Liver (tissue), 8 donors: ENCODE measurements at regions not wholly inside any gene's neighbourhood (a gene's known extent, or its start where the extent isn't known, plus 50 kb on each side); places are given as distances from the start of the nearest gene placed in this dataset.

Source experiments
- DNase-seq: peaks from one replicate; pipeline ENCODE4 v3.0.0-alpha.2; 2017; ENCODE audit warnings: low spot score
- H3K27ac ChIP-seq, 2 donors: one replicate each; pipeline ENCODE4 v1.7.0; 2013; ENCODE audit warnings: inconsistent platforms in 2 of 2, low read length in 2 of 2, control low read depth in 1 of 2, low read depth in 1 of 2, mild to moderate bottlenecking in 1 of 2
- H3K27me3 ChIP-seq, 4 donors: one replicate each; pipeline versions ENCODE4 v1.6.1 to v1.7.0; 2013; ENCODE audit warnings: low read length in 3 of 4, inconsistent platforms in 1 of 4, mild to moderate bottlenecking in 1 of 4, moderate library complexity in 1 of 4; ENCODE audit not compliant: control insufficient read depth in 4 of 4, insufficient read depth in 4 of 4
- H3K36me3 ChIP-seq, 4 donors: one replicate each; pipeline versions ENCODE4 v1.6.1 to v1.7.0; 2013; ENCODE audit warnings: low read length in 3 of 4, mild to moderate bottlenecking in 3 of 4, low read depth in 1 of 4, moderate library complexity in 1 of 4; ENCODE audit not compliant: control insufficient read depth in 4 of 4, insufficient read depth in 3 of 4
- H3K4me1 ChIP-seq, 4 donors: one replicate each; pipeline versions ENCODE4 v1.6.1 to v1.7.0; 2013; ENCODE audit warnings: low read length in 3 of 4, mild to moderate bottlenecking in 3 of 4, moderate library complexity in 1 of 4; ENCODE audit not compliant: control insufficient read depth in 4 of 4, insufficient read depth in 4 of 4
- H3K4me3 ChIP-seq, 3 donors: one replicate each; pipeline versions ENCODE4 v1.6.1 to v1.7.0; 2013; ENCODE audit warnings: low read length in 3 of 3, control low read depth in 1 of 3, low read depth in 1 of 3, mild to moderate bottlenecking in 1 of 3
- H3K9ac ChIP-seq, 2 donors: one replicate each; pipeline ENCODE4 v1.7.0; 2013; ENCODE audit warnings: low read length in 2 of 2, mild to moderate bottlenecking in 2 of 2, moderate library complexity in 2 of 2, control low read depth in 1 of 2, low read depth in 1 of 2
- H3K9me3 ChIP-seq, 4 donors: one replicate each; pipeline versions ENCODE4 v1.6.1 to v1.7.0; 2013; ENCODE audit warnings: low read length in 3 of 4; ENCODE audit not compliant: control insufficient read depth in 4 of 4
- ATF3 ChIP-seq: IDR thresholded peaks from 2 replicates; pipeline ENCODE4 v1.6.1; 2016; ENCODE audit warnings: antibody characterized with exemption
- CTCF ChIP-seq: fragments of 150-350 bp; IDR thresholded peaks from 2 replicates; pipeline ENCODE4 v1.5.1; 2017; ENCODE audit warnings: improper control_type of control experiment, low read depth, low read length; ENCODE audit not compliant: missing input control
- EGR1 ChIP-seq, 2 donors: IDR thresholded peaks; 2 replicates each; pipeline ENCODE4 v1.6.1; 2016 to 2018; ENCODE audit warnings: antibody characterized with exemption in 2 of 2, low read depth in 2 of 2
- FOXA1 ChIP-seq: IDR thresholded peaks from 2 replicates; pipeline ENCODE4 v1.6.1; 2016; ENCODE audit warnings: antibody characterized with exemption
- FOXA2 ChIP-seq: IDR thresholded peaks from 2 replicates; pipeline ENCODE4 v1.6.1; 2016; ENCODE audit warnings: antibody characterized with exemption
- GABPA ChIP-seq, 2 donors: IDR thresholded peaks in 1 of 2; conservative IDR thresholded peaks in 1 of 2; 2 replicates each; pipeline ENCODE4 v1.6.1; 2016; ENCODE audit warnings: antibody characterized with exemption in 2 of 2, mild to moderate bottlenecking in 1 of 2, moderate library complexity in 1 of 2
- HNF4A ChIP-seq, 2 donors: conservative IDR thresholded peaks; 2 replicates each; pipeline ENCODE4 v1.6.1; 2016; ENCODE audit warnings: antibody characterized with exemption in 2 of 2, mild to moderate bottlenecking in 2 of 2
- HNF4G ChIP-seq: IDR thresholded peaks from 2 replicates; pipeline ENCODE4 v1.6.1; 2016; ENCODE audit warnings: antibody characterized with exemption
- JUND ChIP-seq, 2 donors: IDR thresholded peaks; 2 replicates each; pipeline ENCODE4 v1.6.1; 2016; ENCODE audit warnings: antibody characterized with exemption in 2 of 2
- MAX ChIP-seq: IDR thresholded peaks from 2 replicates; pipeline ENCODE4 v1.6.1; 2016; ENCODE audit warnings: antibody characterized with exemption
- NR2F2 ChIP-seq: IDR thresholded peaks from 2 replicates; pipeline ENCODE4 v1.6.1; 2016; ENCODE audit warnings: antibody characterized with exemption
- RAD21 ChIP-seq, 2 donors: IDR thresholded peaks; 2 replicates each; pipeline ENCODE4 v1.6.1; 2016; ENCODE audit warnings: antibody characterized with exemption in 2 of 2, mild to moderate bottlenecking in 2 of 2
- REST ChIP-seq: IDR thresholded peaks from 2 replicates; pipeline ENCODE4 v1.6.1; 2016; ENCODE audit warnings: antibody characterized with exemption, mild to moderate bottlenecking
- SP1 ChIP-seq: IDR thresholded peaks from 2 replicates; pipeline ENCODE4 v1.6.1; 2018; ENCODE audit warnings: antibody characterized with exemption, mild to moderate bottlenecking
- TAF1 ChIP-seq: conservative IDR thresholded peaks from 2 replicates; pipeline ENCODE4 v1.6.1; 2016; ENCODE audit warnings: antibody characterized with exemption, mild to moderate bottlenecking
- YY1 ChIP-seq: IDR thresholded peaks from 2 replicates; pipeline ENCODE4 v1.6.1; 2016; ENCODE audit warnings: antibody characterized with exemption, mild to moderate bottlenecking
- ZBTB33 ChIP-seq: IDR thresholded peaks from 2 replicates; pipeline ENCODE4 v1.6.1; 2016; ENCODE audit warnings: antibody characterized with exemption
- WGBS: extraction: QIAGEN DNeasy Blood & Tissue Kit; methylation state at CpG from one replicate; pipeline ENCODE4 v1.1.7; 2013; 5-methylcytosine and 5-hydroxymethylcytosine counted together
- donor health status: healthy.
- donor health status: healthy.
- donor health status: healthy.
- donor health status: healthy.
- donor health status: healthy.

- H3K27me3 ChIP-seq, result no peaks in the 10 kb centered on the region
- peak; percentile 45 to 65 for TF ChIP-seq RAD21 (IDR thresholded peaks at IDR 0.05)
- no peak for TF ChIP-seq NR2F2
- TF ChIP-seq SP1, result no peak
- WGBS, result 56% methylated on average over 4 of the region's 4 CpGs
- no peaks in the 10 kb centered on the region for H3K4me1 ChIP-seq
- H3K4me3 ChIP-seq, result no peak overlapping the region
- no peak overlapping the region for H3K27ac ChIP-seq
- no peak overlapping the region for H3K9ac ChIP-seq
- no peaks in the 10 kb centered on the region for H3K9me3 ChIP-seq
- H3K36me3 ChIP-seq, result no peaks in the 10 kb centered on the region
- DNase-seq, result no peak
These were observed 803.8 kb downstream of the ADGRL2 start for GRCh38 chr1:82604524-82604923.

- DNase-seq, result no peak
- Histone ChIP-seq H3K4me1 (no peaks in the 10 kb centered on the region), H3K27me3 (no peaks in the 10 kb centered on the region), H3K9ac (no peak overlapping the region), H3K9me3 (no peaks in the 10 kb centered on the region), H3K4me3 (no peak overlapping the region), H3K36me3 (no peaks in the 10 kb centered on the region), H3K27ac (no peak overlapping the region)
- TF ChIP-seq FOXA1, result no peak
- TF ChIP-seq GABPA (IDR thresholded peaks at IDR 0.05 in 1 of 2, conservative IDR thresholded peaks at IDR 0.05 in 1 of 2), result no peak
- no peak for TF ChIP-seq JUND (IDR thresholded peaks at IDR 0.05)
- TF ChIP-seq HNF4A (conservative IDR thresholded peaks at IDR 0.05), result no peak
These were observed 799.6 kb downstream of the ADGRL2 start for GRCh38 chr1:82600314-82600713.

- Histone ChIP-seq H3K27ac (no peak overlapping the region), H3K27me3 (no peaks in the 10 kb centered on the region), H3K4me1 (no peaks in the 10 kb centered on the region), H3K36me3 (no peaks in the 10 kb centered on the region), H3K4me3 (no peak overlapping the region), H3K9me3 (no peaks in the 10 kb centered on the region), H3K9ac (no peak overlapping the region)
- no peak for TF ChIP-seq YY1
- no peak for TF ChIP-seq FOXA2
- no peak for TF ChIP-seq NR2F2
- no peak for TF ChIP-seq TAF1
- no peak for TF ChIP-seq RAD21 (IDR thresholded peaks at IDR 0.05)
- TF ChIP-seq EGR1 (IDR thresholded peaks at IDR 0.05; ENCODE audit: low read depth in 2 of 2), result no peak
- TF ChIP-seq ZBTB33, result no peak
- TF ChIP-seq CTCF, result no peak
- no peak for TF ChIP-seq JUND (IDR thresholded peaks at IDR 0.05)
- TF ChIP-seq HNF4A (conservative IDR thresholded peaks at IDR 0.05), result no peak
- TF ChIP-seq ATF3, result no peak
- no peak for TF ChIP-seq MAX
- no peak for TF ChIP-seq REST
- no peak for TF ChIP-seq GABPA (IDR thresholded peaks at IDR 0.05 in 1 of 2, conservative IDR thresholded peaks at IDR 0.05 in 1 of 2)
- no peak for TF ChIP-seq FOXA1
- TF ChIP-seq HNF4G, result no peak
- no peak for DNase-seq
These were observed 798.1 kb downstream of the ADGRL2 start for GRCh38 chr1:82598812-82599211.
